ENCODE measurements at regions not wholly inside any gene's neighbourhood (a gene's known extent, or its start where the extent isn't known, plus 50 kb on each side); places are given as distances from the start of the nearest gene placed in this dataset.

DNA sequence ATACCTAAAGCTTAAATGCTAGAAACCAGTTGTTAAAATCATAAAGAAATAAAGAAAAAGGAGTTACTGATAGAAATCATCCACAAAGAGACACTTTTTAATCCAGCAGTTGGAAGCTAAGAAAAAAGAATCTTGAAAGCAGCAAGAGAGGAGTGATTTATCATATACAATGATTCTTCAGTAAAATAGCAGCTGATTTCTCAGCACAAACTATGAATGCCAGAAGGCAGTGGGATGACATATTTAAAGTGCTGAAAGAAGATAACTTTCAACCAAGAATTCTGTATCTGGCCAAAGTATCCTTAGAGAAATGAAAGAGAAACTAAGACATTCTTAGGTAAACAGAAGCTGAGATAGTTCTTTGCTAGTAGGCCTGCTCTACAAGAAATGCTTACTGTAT is 366.0 kb downstream of the HTR1A start:
- intact Hi-C loops (cut with DNase I), result no loop called here
- no peak for DNase-seq (ENCODE audit: low spot score)
- no peak for ATAC-seq

DNA sequence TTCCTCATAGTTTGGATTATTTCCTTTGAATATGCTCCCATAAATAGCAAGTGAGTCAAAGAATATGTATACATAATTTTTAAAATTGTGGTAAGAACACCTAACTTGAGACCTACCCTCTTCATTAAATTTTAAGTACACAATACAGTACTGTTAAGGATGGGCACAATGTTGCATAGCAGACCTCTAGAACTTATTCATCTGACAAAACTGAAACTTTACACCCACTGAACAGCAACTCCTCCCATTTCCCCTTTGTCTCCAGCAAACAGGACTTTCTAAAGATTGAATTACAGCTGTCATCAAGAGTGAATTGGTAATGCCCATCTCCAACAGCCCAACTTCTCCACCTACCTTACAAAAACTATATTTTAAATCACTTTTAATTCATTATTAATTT is 388.9 kb downstream of the HTR1A start:
- intact Hi-C loops (cut with DNase I), result no loop called here
- DNase-seq (ENCODE audit: low spot score), result no peak
- no peak for ATAC-seq

DNA sequence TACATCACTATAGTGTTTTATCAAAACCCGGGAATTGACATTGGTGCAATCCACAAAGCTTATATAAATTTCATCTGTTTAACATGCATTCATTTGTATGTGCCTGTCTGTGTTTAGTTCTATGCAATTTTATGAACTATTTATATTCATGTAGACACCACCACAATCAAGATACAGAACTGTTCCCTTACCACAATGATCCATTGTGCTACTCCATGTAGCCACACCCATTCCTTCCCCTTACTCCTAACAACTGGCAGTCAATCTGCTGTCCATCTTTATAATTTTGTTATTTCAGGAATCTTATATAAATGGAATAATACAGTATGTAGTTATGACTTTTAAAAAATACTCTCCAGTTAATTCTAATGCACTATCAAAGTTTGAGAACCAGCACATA is 389.5 kb downstream of the HTR1A start:
- intact Hi-C loops (cut with DNase I), result no loop called here
- ATAC-seq (no peak), DNase-seq (ENCODE audit: low spot score) (no peak)

- intact Hi-C loops (cut with DNase I), result no loop called here
- ATAC-seq, result no peak
- no peak for DNase-seq (ENCODE audit: low spot score)
These were observed 391.5 kb downstream of the HTR1A start for GRCh38 chr5:63570752-63571151.

DNA sequence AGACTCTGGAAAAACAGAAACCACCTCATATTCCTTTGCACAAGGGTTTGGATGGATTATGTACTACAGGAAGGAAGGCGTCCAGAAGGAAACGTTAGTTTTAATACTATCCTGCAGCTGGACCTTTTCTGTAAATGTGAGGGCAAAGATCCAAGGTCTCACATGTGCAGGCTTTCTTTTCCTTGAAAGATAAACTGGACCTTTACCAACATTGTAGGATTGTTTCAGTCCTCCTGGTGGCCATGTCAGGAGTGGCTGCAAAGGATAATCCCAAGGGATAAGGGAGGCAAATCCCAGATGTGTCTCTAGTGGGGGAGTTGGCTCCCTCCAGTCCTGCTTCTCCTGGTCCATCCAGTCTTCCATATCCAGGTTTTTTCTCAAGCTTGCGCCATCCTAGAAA is 397.5 kb downstream of the HTR1A start:
- no peak for ATAC-seq
- intact Hi-C loops (cut with DNase I), result no loop called here
- DNase-seq (ENCODE audit: low spot score), result no peak

- ATAC-seq (no peak), DNase-seq (ENCODE audit: low spot score) (no peak)
- intact Hi-C loops (cut with DNase I), result no loop called here
These were observed 399.0 kb downstream of the HTR1A start for GRCh38 chr5:63563008-63563917.

DNA sequence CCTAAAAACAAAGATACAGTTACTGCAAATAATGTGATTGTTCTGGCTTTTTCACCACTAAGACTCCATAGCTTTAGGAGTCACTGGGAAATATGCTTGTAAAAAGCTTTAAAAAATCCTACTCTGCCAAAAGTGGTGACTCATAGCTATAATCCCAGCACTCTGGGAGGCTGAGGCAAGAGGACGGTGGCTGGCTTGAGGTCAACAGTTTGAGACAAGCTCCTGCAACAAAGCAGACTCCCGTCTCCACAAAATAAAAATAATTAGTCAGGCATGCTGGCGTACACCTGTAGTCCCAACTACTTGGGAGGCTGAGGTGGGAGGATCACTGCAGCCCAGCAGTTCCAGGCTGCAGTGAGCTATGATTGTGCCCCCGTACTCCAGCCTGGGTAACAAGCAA is 406.4 kb downstream of the HTR1A start:
- intact Hi-C loops (cut with DNase I), result no loop called here
- DNase-seq (ENCODE audit: low spot score) (no peak), ATAC-seq (no peak)

GRCh38 chr5:63554191-63554590 is 408.1 kb downstream of the HTR1A start:
- intact Hi-C loops (cut with DNase I), result no loop called here
- DNase-seq (ENCODE audit: low spot score) (no peak), ATAC-seq (no peak)

- no peak for DNase-seq (ENCODE audit: low spot score)
- ATAC-seq, result no peak
- intact Hi-C loops (cut with DNase I), result no loop called here
These were observed 409.2 kb downstream of the HTR1A start for GRCh38 chr5:63553073-63553472.

DNA sequence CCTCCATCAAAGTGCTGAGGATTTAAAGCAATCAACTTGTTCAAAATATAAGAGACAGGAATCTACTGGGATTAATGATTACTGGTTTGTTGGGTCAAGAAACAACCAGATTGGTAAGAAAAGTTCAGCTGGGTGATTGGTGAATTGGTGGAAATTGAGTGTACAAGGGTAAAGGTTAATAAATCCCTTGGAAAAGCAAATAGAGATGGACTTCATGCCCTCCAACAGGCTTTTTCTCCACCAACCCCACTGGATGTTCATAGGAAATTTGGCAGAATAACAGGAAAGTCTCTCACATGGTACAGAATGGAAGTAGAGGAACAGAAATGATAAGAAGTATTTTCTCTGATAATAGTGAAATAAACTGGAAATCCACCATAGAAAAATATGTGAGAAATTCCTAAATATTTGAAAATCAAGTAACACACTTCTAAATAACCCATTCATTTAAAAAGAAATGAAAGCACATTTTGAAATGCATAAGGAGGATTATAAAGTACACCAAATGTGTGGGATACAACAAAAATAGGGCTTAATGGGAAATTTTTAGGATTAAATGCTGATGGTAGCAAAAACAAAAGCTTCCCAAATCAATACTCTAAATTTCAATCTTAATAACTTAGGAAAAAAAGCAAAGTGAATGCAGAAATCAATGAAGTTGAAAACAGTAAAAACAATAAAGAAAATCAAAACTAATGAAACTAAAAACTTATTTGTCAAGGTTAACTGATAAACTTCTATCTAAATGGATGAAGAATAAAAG is 426.2 kb downstream of the HTR1A start:
- ATAC-seq (no peak), DNase-seq (ENCODE audit: low spot score) (no peak)
- intact Hi-C loops (cut with DNase I), result no loop called here

DNA sequence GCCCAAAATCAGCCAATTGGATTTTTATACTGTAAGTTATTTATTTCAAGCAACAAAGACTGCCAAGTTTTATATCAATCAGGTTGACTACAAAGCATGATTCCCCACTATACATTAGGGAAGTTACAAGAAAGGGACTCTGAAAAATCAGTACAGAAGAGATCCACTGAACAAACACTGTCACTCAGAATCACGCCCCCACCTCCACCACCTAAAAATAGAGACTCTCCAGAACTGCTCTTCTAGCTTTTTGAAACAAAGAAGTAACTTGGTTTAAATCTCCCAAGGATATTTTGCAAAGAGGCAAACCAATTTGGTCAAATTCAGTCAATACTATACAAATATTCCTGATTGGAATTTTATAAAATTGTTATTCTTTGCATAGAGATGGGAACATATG is 438.0 kb downstream of the HTR1A start:
- intact Hi-C loops (cut with DNase I), result no loop called here
- ATAC-seq (no peak), DNase-seq (ENCODE audit: low spot score) (no peak)

GRCh38 chr5:63516006-63516405 is 446.2 kb downstream of the HTR1A start:
- intact Hi-C loops (cut with DNase I), result no loop called here
- DNase-seq (ENCODE audit: low spot score) (no peak), ATAC-seq (no peak)

DNA sequence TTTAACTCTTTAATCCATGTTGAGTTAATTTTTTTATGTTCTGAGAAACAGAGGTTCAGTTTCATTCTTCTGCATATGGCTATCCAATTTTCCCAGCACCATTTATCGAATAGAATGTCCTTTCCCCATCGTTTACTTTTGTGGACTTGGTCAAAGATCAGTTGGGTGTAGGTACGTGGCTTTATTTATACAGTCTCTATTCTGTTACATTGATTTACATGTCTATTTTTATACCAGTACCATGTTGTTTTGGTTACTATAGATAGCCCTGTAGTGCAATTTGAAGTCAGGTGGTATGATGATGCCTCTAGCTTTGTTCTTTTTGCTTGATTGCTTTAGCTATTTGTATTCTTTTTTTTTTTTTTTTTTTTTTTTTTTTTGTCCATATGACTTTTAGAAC is 462.0 kb downstream of the HTR1A start:
- ATAC-seq, result no peak
- intact Hi-C loops (cut with DNase I), result no loop called here
- no peak for DNase-seq (ENCODE audit: low spot score)

GRCh38 chr5:63495225-63495624 is 467.0 kb downstream of the HTR1A start:
- ATAC-seq (no peak), DNase-seq (ENCODE audit: low spot score) (no peak)
- intact Hi-C loops (cut with DNase I), result no loop called here

DNA sequence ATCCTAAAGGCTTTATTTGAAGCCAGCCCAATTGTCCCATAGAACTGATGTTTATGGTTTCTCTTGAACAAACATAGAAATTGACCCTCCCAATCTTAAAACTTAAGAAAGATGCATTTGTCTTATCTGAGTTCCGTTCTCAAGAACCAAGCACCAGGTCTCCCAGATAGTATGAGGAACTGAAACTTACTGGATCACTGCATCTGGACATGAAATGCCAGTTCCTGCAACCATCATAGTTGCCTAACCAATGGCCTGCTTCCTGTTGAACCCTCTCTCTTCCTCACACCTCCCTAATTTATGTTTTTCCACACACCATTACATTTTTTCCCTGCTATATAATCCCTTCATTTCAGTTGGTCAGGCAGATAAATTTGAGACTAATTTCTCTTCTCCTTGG is 478.9 kb downstream of the HTR1A start:
- intact Hi-C loops (cut with DNase I), result no loop called here
- no peak for ATAC-seq

DNA sequence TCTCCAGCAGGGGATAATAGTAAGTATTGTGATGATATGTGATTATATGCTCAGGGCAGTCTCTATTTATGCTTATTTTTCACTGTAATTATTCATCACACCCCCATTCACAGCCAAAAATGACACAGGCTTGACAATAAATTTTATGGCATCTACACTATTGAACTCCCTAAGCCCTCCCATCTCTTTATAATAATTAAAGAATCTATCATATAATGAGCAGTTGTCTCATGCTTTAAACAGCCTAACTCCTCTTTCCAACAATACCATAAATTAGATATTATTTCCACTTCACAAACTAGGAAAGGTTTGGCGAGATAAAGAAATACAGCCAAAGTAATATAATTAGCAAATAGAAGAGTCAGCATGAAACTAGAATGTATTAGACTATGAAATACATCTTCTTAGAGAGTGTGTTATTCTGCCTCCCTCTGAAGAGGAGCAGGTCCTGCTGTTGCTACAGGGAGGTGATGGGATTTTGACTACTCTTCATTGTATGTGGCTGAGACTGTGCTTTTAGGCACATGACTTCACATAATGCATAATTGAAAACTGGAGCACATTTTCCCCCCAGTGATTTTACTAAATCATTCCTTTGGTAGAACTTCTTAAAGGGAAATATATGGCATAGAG is 488.8 kb downstream of the HTR1A start:
- DNase-seq (ENCODE audit: low spot score) (no peak), ATAC-seq (no peak)
- intact Hi-C loops (cut with DNase I), result no loop called here

More for the DNA sequence above, 478.9 kb downstream of the HTR1A start:
- DNase-seq (ENCODE audit: low spot score), result no peak

DNA sequence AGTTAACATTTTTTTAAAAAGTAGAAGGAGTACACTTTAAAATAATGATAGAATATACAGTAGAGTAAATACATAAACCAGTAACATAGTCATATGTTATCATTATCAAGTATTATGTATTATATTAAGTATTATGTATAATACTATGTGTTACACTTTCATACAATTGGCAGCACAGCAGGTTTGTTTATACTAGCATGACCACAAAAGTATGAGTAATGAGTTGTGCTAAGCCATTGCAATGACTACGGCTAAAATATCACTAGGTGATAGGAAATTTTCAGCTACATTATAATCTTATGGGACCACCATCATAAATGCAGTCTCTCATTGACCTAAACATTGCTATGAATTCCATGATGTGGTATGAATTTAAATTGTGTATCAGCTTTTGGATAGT is 506.0 kb downstream of the HTR1A start:
- DNase-seq (ENCODE audit: low spot score) (no peak), ATAC-seq (no peak)

GRCh38 chr5:63451188-63451587 is 511.1 kb downstream of the HTR1A start:
- no peak for ATAC-seq
- DNase-seq (ENCODE audit: low spot score), result no peak
- intact Hi-C loops (cut with DNase I), result no loop called here

More for the DNA sequence above, 506.0 kb downstream of the HTR1A start:
- intact Hi-C loops (cut with DNase I), result no loop called here

DNA sequence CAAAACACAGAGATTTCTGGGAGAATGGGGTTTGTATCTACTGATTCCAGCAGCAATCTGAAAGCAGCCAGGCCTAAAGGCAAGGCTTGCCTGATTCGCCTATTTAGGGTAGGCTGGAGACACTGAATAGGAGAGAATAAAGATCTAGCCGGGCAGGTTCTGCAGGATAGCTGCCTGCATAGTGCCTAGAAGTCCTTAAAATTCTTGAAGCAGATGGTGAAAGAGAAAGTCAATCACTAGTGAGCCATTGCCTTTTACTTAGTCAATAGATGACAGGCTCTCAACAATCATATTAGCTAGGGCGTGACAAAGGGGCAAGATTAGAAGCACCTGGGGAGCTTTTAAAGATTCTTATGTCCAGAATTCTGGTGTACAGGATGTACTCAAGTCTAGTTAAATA is 522.7 kb downstream of the HTR1A start:
- ATAC-seq (no peak), DNase-seq (ENCODE audit: low spot score) (no peak)
- intact Hi-C loops (cut with DNase I), result no loop called here

DNA sequence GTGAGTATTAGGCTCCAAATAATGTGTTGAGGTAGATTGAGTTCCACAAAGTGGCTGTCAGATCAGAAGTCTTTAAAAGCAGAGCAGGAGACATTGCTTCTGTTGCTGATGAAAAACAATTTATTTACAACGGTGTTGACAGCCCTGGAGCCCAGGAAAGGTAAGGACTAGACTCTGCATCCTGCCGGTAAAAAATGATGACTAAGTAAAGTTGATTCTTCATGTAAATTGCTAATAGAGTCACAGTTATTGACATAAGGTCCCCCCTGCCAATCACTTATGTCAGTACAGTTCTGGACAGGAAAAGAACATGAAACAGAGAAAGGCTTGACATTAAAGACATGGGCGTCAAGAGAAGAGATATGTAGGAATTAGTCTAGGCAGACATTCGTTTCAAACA is 552.5 kb downstream of the HTR1A start:
- no peak for ATAC-seq
- intact Hi-C loops (cut with DNase I), result no loop called here
- DNase-seq (ENCODE audit: low spot score), result no peak

All from sciatic nerve (tissue), 2 donors.